ENCODE measurements at regions not wholly inside any gene's neighbourhood (a gene's known extent, or its start where the extent isn't known, plus 50 kb on each side); places are given as distances from the start of the nearest gene placed in this dataset.

DNA sequence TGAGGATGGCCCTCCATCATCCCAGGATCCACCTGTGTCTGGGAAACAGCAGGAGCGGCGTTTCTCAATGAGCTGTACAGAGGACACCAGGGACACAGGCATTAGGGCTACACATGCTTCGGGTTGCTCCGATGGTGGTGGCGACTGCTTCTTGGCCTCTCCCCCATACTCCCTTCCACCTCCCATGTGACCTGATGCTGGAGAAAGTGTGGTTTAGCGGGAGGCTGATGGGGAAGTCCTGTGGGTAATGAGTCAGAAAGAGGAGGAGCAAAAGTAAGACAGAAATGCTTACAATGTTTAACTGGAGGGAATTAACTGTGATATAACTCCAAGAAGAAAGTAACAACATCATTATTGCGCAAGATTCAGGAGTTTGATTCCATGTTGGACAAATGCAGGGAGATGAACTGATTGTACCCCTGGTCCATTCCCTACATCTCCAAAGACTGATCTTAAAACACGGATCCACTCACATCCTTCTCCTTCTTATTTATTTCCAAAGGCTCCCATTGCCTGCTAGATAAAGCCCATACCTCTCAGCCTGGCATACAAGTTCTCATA, 186.6 kb downstream of the NRP2 start:
- TF ChIP-seq, protein P1, sequence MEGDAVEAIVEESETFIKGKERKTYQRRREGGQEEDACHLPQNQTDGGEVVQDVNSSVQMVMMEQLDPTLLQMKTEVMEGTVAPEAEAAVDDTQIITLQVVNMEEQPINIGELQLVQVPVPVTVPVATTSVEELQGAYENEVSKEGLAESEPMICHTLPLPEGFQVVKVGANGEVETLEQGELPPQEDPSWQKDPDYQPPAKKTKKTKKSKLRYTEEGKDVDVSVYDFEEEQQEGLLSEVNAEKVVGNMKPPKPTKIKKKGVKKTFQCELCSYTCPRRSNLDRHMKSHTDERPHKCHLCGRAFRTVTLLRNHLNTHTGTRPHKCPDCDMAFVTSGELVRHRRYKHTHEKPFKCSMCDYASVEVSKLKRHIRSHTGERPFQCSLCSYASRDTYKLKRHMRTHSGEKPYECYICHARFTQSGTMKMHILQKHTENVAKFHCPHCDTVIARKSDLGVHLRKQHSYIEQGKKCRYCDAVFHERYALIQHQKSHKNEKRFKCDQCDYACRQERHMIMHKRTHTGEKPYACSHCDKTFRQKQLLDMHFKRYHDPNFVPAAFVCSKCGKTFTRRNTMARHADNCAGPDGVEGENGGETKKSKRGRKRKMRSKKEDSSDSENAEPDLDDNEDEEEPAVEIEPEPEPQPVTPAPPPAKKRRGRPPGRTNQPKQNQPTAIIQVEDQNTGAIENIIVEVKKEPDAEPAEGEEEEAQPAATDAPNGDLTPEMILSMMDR (IDR thresholded peaks at IDR 0.05; ENCODE audit: low read depth, low read length): no peak
- DNase-seq (ENCODE audit: low read depth, low spot score): peak; percentile 20
- ChIA-PET CTCF (interaction anchor here (1.2 kb wide), 1 partner anchor 17 kb away, joined by 3 read pairs; no protein-coding TSS in a partner anchor), POLR2A (no interaction called here)
- no peak overlapping the region for H3K4me3 ChIP-seq (ENCODE audit: low read depth, low read length)
- no peaks in the 10 kb centered on the region for H3K27me3 ChIP-seq (ENCODE audit: control insufficient read depth, insufficient read depth, low read length)
- no peaks in the 10 kb centered on the region for H3K9me3 ChIP-seq (ENCODE audit: control insufficient read depth, insufficient read depth, low read length)
- no peak overlapping the region for H3K27ac ChIP-seq (ENCODE audit: low read depth, low read length)

DNA sequence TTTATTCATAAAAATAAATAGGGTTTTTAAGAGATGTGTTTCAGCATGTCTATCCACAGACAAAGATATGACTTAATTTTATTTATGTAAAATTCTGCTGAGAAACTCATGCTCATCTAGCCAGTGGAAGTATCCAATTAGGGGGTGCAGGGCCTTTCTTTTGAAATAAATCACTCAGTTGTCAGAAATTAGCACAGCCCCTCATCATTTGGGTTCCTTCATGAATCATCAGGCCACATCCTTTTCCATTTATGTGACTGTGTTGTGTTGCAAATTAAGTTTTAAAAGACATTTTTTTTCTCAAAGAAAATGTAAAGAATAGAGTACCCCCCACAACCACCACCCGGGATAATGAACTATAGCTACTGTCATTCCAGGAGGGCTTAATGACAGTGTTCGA, 185.8 kb downstream of the NRP2 start:
- H3K4me3 ChIP-seq (ENCODE audit: low read depth, low read length): no peak overlapping the region
- TF ChIP-seq, protein P1 (IDR thresholded peaks at IDR 0.05; ENCODE audit: low read depth, low read length): no peak
- DNase-seq (ENCODE audit: low read depth, low spot score): no peak
- no peaks in the 10 kb centered on the region for H3K9me3 ChIP-seq (ENCODE audit: control insufficient read depth, insufficient read depth, low read length)
- H3K27me3 ChIP-seq (ENCODE audit: control insufficient read depth, insufficient read depth, low read length): no peaks in the 10 kb centered on the region
- ChIA-PET POLR2A (no interaction called here), CTCF (interaction anchor here (1.2 kb wide), 1 partner anchor 18 kb away, joined by 3 read pairs; no protein-coding TSS in a partner anchor)
- H3K27ac ChIP-seq (ENCODE audit: low read depth, low read length): no peak overlapping the region

DNA sequence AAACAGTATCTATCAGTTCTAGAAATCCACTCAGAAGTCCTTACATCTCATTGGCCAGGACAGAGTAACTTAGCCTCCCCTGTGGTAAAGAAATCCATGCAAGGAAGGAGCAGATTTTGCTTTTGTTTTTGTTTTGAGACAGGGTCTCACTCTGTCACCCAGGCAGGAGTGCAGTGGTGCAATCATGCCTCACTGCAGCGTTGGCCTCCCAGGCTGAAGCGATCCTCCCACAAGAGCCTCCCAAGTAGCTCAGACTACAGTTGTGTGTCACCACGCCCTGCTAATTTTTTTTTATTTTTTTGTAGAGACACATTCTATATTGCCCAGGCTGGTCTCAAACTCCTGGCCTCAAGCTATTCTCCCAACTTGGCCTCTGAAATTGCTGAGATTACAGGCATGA, 185.1 kb downstream of the NRP2 start:
- POLR2A ChIA-PET: no interaction called here
- CTCF ChIA-PET: no interaction called here

DNA sequence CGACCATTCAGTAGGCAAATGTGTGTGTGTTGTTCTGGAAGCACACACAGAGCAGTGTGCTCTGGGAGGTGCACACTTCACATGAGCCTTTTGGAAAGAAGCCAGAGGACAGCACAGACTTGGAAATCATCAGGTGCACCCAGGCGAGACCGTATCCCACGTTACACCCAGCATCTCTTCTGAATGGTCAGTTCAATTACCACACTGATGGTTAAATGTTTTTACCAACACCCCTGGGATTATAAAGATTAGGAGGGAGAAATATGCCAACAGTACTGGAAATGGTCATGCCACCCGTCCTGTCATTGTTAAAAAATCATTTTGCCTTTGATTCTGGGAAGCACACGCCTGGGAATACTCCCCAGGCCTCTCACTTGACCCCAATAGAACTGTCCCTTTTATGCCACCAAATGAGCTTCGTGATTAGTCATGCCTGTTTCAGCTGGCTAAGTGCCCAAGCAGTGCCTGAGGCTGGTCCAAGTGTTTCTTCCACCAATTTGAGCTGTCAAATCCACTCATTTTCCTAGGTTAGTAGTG, 183.7 kb downstream of the NRP2 start:
- H3K27ac ChIP-seq (ENCODE audit: low read depth, low read length): no peak overlapping the region
- H3K27me3 ChIP-seq (ENCODE audit: control insufficient read depth, insufficient read depth, low read length): no peaks in the 10 kb centered on the region
- TF ChIP-seq, protein P1 (IDR thresholded peaks at IDR 0.05; ENCODE audit: low read depth, low read length): no peak
- H3K4me3 ChIP-seq (ENCODE audit: low read depth, low read length): no peak overlapping the region
- ChIA-PET POLR2A (no interaction called here), CTCF (interaction anchor here (1.3 kb wide), 1 partner anchor 60 kb away, joined by 4 read pairs; no protein-coding TSS in a partner anchor)
- no peak for DNase-seq (ENCODE audit: low read depth, low spot score)
- H3K9me3 ChIP-seq (ENCODE audit: control insufficient read depth, insufficient read depth, low read length): no peaks in the 10 kb centered on the region

More for the DNA sequence above, 185.1 kb downstream of the NRP2 start:
- DNase-seq (ENCODE audit: low read depth, low spot score): no peak
- H3K27ac ChIP-seq (ENCODE audit: low read depth, low read length): no peak overlapping the region
- H3K9me3 ChIP-seq (ENCODE audit: control insufficient read depth, insufficient read depth, low read length): no peaks in the 10 kb centered on the region
- H3K27me3 ChIP-seq (ENCODE audit: control insufficient read depth, insufficient read depth, low read length): no peaks in the 10 kb centered on the region
- no peak overlapping the region for H3K4me3 ChIP-seq (ENCODE audit: low read depth, low read length)
- TF ChIP-seq, protein P1 (IDR thresholded peaks at IDR 0.05; ENCODE audit: low read depth, low read length): no peak

DNA sequence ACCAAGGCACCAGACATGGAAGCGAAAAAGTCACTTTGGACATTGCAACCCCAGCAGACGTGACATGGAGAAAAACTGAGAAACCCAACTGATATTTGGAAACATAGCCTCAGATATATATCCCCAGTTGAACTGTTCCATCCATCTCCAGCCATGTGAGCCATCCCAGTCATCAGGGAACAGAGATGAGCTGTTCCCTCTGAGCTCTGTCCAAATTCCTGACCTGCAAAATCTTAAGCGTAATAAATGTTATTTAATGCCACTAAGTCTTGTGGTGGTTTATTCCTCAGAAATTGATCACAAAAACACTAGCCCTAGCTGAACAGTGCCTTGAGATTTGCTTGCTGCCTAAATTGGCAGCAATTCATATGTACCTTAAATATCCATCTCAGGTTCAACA, 182.8 kb downstream of the NRP2 start:
- POLR2A ChIA-PET: interaction anchor here (0.8 kb wide), 1 partner anchor 64 kb away, joined by 7 read pairs; no protein-coding TSS in a partner anchor
- TF ChIP-seq, protein P1 (IDR thresholded peaks at IDR 0.05; ENCODE audit: low read depth, low read length): no peak
- CTCF ChIA-PET: interaction anchor here (1.6 kb wide), 1 partner anchor 51 kb away, joined by 4 read pairs; no protein-coding TSS in a partner anchor
- no peak for DNase-seq (ENCODE audit: low read depth, low spot score)
- Histone ChIP-seq H3K27me3 (ENCODE audit: control insufficient read depth, insufficient read depth, low read length) (no peaks in the 10 kb centered on the region), H3K9me3 (ENCODE audit: control insufficient read depth, insufficient read depth, low read length) (no peaks in the 10 kb centered on the region), H3K4me3 (ENCODE audit: low read depth, low read length) (no peak overlapping the region), H3K27ac (ENCODE audit: low read depth, low read length) (no peak overlapping the region)
